Muscle layer of colon (tissue), 2 donors: ENCODE measurements at regions not wholly inside any gene's neighbourhood (a gene's known extent, or its start where the extent isn't known, plus 50 kb on each side); places are given as distances from the start of the nearest gene placed in this dataset.

Experiments
- H3K27ac ChIP-seq: one replicate; pipeline ENCODE4 v1.7.0; 2013; ENCODE audit warnings: low read depth, mild to moderate bottlenecking, low read length, moderate library complexity
- H3K27me3 ChIP-seq, 2 donors: one replicate each; pipeline ENCODE4 v1.7.0; 2013; ENCODE audit warnings: low read length in 2 of 2, mild to moderate bottlenecking in 2 of 2; ENCODE audit not compliant: insufficient read depth in 2 of 2, control insufficient read depth in 1 of 2
- H3K36me3 ChIP-seq: one replicate; pipeline ENCODE4 v1.7.0; 2013; ENCODE audit warnings: mild to moderate bottlenecking, low read length; ENCODE audit not compliant: insufficient read depth
- H3K4me1 ChIP-seq: one replicate; pipeline ENCODE4 v1.7.0; 2013; ENCODE audit warnings: mild to moderate bottlenecking, low read length; ENCODE audit not compliant: insufficient read depth
- H3K4me3 ChIP-seq, 2 donors: one replicate each; pipeline ENCODE4 v1.7.0; 2013; ENCODE audit warnings: low read length in 2 of 2, low read depth in 1 of 2, mild to moderate bottlenecking in 1 of 2, moderate library complexity in 1 of 2
- H3K9ac ChIP-seq: one replicate; pipeline ENCODE4 v1.7.0; 2013; ENCODE audit warnings: low read length
- H3K9me3 ChIP-seq: one replicate; pipeline ENCODE4 v1.7.0; 2013; ENCODE audit warnings: mild to moderate bottlenecking, low read length
- donor health status: abdominal sarcoma.
- donor health status: Adenocarcinoma of cecum.

DNA sequence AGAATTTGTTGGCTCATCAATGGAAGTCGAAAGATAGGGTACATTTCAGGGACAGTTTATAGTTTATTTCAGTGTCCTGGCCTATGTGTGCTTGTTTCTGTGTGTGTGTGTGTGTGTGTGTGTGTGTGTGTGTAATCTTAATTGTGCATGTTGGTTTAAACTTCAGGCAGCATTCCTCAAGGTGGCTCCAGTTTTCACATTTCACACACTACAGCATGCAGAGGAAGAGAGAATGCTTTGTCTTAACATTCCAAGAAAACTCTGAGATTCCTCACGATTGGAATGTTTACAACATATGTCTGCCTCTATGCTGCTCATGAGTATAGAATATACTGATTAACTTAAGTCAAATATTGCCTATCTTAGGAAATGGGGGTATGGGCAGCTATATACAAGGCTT, 332.6 kb upstream of the EPHA7 start:
- H3K4me1 ChIP-seq = peaks cover 3% of the 10 kb centered on the region
- no peak overlapping the region for H3K27ac ChIP-seq
- no peak overlapping the region for H3K9ac ChIP-seq
- H3K36me3 ChIP-seq = no peaks in the 10 kb centered on the region
- H3K27me3 ChIP-seq = no peaks in the 10 kb centered on the region
- H3K4me3 ChIP-seq = no peak overlapping the region
- H3K9me3 ChIP-seq = no peaks in the 10 kb centered on the region

DNA sequence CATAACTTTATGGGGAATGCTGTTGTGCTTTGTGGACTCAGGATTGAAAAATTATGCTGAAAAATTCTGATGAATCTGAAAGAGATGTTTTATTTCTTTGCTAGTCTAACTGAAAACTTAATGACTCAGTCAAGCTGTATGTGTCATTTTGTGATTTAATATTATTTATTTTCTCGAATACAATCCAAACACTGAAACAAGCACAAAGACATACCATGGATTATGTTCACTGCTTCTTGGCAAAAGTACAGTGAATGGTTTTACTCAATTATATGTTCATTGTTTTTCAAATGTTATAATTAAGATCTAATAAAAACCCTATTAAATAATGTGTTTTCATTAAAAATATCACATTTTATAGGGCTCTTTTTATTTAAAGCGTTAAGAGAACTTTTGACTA, 330.6 kb upstream of the EPHA7 start:
- Histone ChIP-seq H3K9ac (no peak overlapping the region), H3K4me1 (peaks cover 3% of the 10 kb centered on the region), H3K4me3 (no peak overlapping the region), H3K36me3 (no peaks in the 10 kb centered on the region), H3K27ac (no peak overlapping the region), H3K27me3 (no peaks in the 10 kb centered on the region), H3K9me3 (no peaks in the 10 kb centered on the region)

DNA sequence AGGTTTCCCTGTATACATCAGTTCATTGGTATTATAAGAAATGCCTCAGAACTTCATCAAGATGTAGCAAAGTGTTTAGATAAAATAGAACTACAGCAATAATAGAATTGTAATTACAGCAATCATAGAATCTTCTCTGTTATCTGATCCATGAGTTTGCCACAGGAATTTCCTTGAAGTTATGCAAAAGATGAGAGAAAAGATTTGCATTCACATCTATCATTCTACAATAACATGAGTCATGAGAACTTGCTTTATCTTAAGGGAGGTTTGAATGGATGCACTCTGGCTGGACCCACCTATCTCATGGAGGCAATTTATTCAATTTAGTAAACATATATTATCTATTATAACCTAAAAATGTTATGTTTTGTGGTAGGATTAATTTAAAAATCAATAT, 329.8 kb upstream of the EPHA7 start:
- H3K4me1 ChIP-seq = peaks cover 3% of the 10 kb centered on the region
- H3K9me3 ChIP-seq = no peaks in the 10 kb centered on the region
- H3K4me3 ChIP-seq = no peak overlapping the region
- H3K27me3 ChIP-seq = no peaks in the 10 kb centered on the region
- H3K27ac ChIP-seq = no peak overlapping the region
- H3K36me3 ChIP-seq = no peaks in the 10 kb centered on the region
- H3K9ac ChIP-seq = no peak overlapping the region

DNA sequence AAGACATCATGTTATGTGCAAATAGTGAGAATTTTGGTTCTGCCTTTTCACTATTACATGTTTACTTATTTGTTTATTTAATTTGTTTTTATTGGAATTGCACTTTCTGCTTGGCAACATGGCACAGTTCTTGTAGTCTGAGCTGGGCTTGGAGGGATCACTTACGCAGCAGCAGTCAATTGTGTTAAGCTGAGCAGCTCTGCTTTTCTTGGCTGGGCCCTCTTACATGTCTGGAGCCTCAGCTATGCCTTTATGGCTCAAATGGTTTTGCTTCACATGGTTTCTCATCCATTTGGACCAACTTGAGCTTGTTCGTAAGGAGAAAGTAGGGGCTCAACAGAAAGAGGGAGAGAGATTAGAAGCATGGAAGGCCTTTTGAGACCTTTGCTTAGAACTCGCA, 327.5 kb upstream of the EPHA7 start:
- no peak overlapping the region for H3K9ac ChIP-seq
- H3K36me3 ChIP-seq = no peaks in the 10 kb centered on the region
- no peak overlapping the region for H3K4me3 ChIP-seq
- no peak overlapping the region for H3K27ac ChIP-seq
- H3K4me1 ChIP-seq = peaks cover 3% of the 10 kb centered on the region
- H3K27me3 ChIP-seq = no peaks in the 10 kb centered on the region
- H3K9me3 ChIP-seq = no peaks in the 10 kb centered on the region

DNA sequence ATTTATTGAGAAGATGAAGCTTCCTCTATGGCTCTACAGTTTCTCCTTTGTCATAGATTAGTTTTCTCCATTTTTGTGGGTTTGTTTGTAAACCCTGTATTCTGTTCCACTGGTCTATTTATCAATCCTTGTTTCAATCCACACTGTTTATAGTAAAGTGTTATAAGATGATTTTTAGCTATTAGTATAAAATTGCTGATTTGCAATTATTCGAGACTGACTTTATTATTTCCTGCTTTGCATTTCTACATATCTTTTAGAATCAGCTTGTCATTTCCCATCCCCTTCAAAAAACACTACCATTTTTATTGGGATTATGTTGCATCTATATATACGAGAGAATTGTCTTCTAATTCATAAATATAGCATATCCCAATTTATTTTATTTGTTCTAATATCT, 325.9 kb upstream of the EPHA7 start:
- Histone ChIP-seq H3K9me3 (no peaks in the 10 kb centered on the region), H3K4me3 (no peak overlapping the region), H3K9ac (no peak overlapping the region), H3K4me1 (peaks cover 2% of the 10 kb centered on the region), H3K27me3 (no peaks in the 10 kb centered on the region), H3K36me3 (no peaks in the 10 kb centered on the region), H3K27ac (no peak overlapping the region)

DNA sequence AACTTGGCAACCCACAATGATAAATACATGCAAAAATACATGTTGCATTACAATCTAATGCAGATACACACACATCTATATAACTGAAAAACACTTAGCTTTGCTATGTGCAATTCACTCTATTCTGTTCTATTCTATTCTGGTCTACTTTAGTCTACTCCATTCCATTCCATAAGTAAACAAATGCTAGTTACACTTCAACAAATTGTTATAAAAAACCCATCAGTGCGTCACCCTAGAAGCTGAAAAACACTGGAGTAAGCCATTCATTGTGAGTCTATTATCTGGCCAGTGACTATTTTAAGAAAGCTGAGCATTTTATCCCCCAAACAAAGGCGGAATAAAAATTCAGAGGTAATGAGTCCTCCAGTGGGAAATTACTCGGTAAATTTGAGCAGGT, 315.7 kb upstream of the EPHA7 start:
- Histone ChIP-seq H3K9me3 (no peaks in the 10 kb centered on the region), H3K4me3 (no peak overlapping the region), H3K9ac (no peak overlapping the region), H3K36me3 (no peaks in the 10 kb centered on the region), H3K27me3 (no peaks in the 10 kb centered on the region), H3K4me1 (no peaks in the 10 kb centered on the region), H3K27ac (no peak overlapping the region)

DNA sequence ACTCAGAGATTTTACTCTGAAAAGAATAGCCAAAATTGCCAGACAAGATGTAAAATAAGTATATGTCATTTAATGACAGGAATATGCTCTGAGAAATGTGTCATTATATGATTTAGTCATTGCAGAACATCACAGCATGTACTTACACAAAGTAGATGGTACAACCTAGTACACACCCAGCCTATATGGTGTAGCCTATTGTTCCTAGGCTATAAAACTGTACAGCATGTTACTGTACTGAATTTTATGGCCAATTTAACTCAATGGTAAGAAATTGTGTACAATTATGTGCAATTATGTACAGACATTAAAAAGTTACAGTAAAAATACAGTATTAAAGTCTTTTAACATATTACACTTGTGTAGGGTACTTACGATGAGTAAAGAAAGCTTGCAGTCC, 311.9 kb upstream of the EPHA7 start:
- Histone ChIP-seq H3K36me3 (no peaks in the 10 kb centered on the region), H3K9me3 (no peaks in the 10 kb centered on the region), H3K9ac (no peak overlapping the region), H3K4me1 (no peaks in the 10 kb centered on the region), H3K27ac (no peak overlapping the region), H3K27me3 (no peaks in the 10 kb centered on the region), H3K4me3 (no peak overlapping the region)

DNA sequence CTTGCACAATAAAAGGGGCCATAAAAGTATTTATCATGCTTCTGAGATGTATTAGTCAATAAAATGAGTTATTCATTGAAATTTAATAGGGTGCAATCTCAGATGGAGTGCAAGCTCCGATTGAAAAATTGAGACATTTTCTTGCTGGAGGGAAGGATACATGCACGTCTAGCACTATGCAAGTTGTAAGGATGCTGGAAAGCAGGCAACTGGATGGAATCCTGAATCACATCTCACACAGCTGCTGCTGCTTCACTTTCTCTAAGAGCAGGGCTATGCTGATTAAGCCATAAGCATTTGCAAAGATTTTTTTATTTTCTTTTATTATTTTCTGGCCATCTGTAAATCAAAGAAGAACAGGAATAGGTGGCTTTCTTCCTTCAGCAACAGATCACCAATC, 308.8 kb upstream of the EPHA7 start:
- Histone ChIP-seq H3K36me3 (no peaks in the 10 kb centered on the region), H3K27me3 (no peaks in the 10 kb centered on the region), H3K9me3 (no peaks in the 10 kb centered on the region), H3K4me1 (no peaks in the 10 kb centered on the region), H3K4me3 (no peak overlapping the region), H3K9ac (no peak overlapping the region), H3K27ac (no peak overlapping the region)

DNA sequence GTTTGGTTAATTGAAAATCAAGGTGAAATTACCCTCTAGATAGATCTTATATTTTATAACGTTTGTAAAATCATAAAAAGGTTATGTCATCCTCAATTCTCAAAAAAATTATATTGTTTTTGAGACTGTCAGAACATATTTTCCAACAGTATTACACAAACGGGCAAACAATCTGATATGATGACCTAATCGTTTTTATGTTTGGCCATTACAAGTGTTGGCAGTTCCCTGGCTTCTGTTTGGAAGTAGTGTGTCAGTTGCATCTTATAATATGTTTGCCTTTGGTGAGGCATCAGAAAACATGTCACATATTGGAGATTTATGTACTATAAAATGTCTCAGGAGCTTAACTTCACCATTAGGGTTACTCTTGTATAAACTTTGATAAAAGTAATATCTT, 308.1 kb upstream of the EPHA7 start:
- H3K27ac ChIP-seq = no peak overlapping the region
- H3K9ac ChIP-seq = no peak overlapping the region
- no peaks in the 10 kb centered on the region for H3K4me1 ChIP-seq
- no peaks in the 10 kb centered on the region for H3K9me3 ChIP-seq
- no peak overlapping the region for H3K4me3 ChIP-seq
- no peaks in the 10 kb centered on the region for H3K27me3 ChIP-seq
- H3K36me3 ChIP-seq = no peaks in the 10 kb centered on the region

DNA sequence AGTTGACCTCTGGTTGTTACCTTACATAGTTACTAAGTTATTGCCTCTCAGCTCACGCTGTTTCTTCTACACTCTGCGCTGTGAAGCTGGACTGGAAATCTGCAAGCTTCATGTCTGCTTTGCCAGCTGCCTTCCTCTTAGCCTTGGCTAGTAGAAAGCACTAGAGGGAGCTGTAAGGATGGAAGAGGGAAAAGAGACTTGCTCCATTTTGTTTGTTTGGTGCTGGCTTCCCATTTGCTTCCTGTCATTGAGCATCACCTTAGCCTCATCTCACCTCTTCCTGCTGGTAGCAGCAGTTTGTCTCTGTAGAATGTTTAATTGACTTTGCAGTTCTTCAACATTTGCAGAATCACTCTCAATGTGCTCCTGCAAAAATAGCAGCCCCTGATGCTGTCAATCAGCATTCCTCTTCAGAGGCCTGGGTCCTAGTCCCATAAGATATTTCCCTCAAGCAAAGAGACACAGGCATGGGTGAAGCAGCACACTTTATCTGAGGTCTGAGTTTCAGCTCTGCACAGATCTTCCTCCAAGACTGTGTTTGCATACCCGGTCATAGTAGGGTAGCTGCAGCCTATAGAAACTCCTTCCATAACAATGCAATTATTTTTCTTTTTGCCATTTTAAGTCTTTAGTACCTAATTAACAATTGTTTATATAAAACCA, 302.2 kb upstream of the EPHA7 start:
- Histone ChIP-seq H3K9ac (no peak overlapping the region), H3K4me1 (no peaks in the 10 kb centered on the region), H3K27me3 (no peaks in the 10 kb centered on the region), H3K4me3 (no peak overlapping the region), H3K27ac (no peak overlapping the region), H3K36me3 (no peaks in the 10 kb centered on the region), H3K9me3 (no peaks in the 10 kb centered on the region)

DNA sequence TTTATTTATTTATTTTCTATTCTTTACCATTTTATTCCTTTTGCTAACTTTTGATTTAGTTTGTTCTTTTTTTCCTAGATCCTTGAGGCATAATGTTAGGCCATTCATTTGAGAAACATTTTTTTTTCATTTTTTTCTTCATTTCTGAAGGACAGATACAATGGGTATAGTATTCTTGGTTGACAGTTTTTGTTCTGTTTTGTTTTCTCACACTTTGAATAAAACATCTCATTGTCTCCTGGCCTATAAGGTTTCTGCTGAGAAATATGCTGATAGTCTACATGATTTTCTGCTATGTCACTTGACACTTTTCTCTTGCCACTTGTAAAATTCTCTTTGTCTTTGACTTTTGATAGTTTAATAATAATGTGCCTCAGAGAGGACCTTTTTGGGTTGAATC, 294.6 kb upstream of the EPHA7 start:
- Histone ChIP-seq H3K27ac (no peak overlapping the region), H3K9me3 (peaks cover 4% of the 10 kb centered on the region), H3K9ac (no peak overlapping the region), H3K4me1 (no peaks in the 10 kb centered on the region), H3K27me3 (no peaks in the 10 kb centered on the region), H3K36me3 (no peaks in the 10 kb centered on the region), H3K4me3 (no peak overlapping the region)

DNA sequence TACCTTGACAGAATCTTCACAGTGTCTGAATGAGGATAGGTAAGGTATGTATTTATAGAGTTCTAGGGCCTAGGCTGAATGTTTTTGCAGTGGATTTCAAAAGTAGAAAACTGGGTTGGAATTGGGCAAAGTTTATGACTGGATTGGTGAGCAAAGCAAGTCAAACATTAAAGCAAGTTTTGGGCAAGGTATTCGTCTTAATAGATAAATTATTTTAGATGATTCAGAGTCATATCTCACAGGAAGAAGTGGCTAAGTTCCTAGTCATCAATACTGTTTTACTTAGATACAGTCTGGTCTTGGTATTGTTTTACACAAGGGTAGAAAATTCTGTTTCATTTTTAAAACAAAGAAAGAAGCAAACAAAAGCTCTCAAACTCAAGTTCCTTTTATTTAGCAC, 284.1 kb upstream of the EPHA7 start:
- Histone ChIP-seq H3K9me3 (no peaks in the 10 kb centered on the region), H3K27ac (no peak overlapping the region), H3K27me3 (no peaks in the 10 kb centered on the region), H3K4me1 (no peaks in the 10 kb centered on the region), H3K36me3 (no peaks in the 10 kb centered on the region), H3K9ac (no peak overlapping the region), H3K4me3 (no peak overlapping the region)
